ENCODE measurements at regions not wholly inside any gene's neighbourhood (a gene's known extent, or its start where the extent isn't known, plus 50 kb on each side); places are given as distances from the start of the nearest gene placed in this dataset.

- no peak for DNase-seq (ENCODE audit: low read depth)
- no peak for TF ChIP-seq CTCF (conservative IDR thresholded peaks at IDR 0.05; ENCODE audit: low read depth, low read length)
- no peak overlapping the region for H3K4me3 ChIP-seq (ENCODE audit: low read length)
These were observed 1108.2 kb downstream of the PCDH18 start for GRCh38 chr4:136424052-136424451.

- no peak for TF ChIP-seq CTCF (conservative IDR thresholded peaks at IDR 0.05; ENCODE audit: low read depth, low read length)
These were observed 1117.3 kb downstream of the PCDH18 start for GRCh38 chr4:136414981-136415380.

GRCh38 chr4:136412708-136413107 lies 1119.6 kb downstream of the PCDH18 start:
- DNase-seq (ENCODE audit: low read depth) = no peak
- H3K4me3 ChIP-seq (ENCODE audit: low read length) = no peak overlapping the region
- TF ChIP-seq CTCF (conservative IDR thresholded peaks at IDR 0.05; ENCODE audit: low read depth, low read length) = no peak

More at GRCh38 chr4:136414981-136415380, 1117.3 kb downstream of the PCDH18 start:
- no peak overlapping the region for H3K4me3 ChIP-seq (ENCODE audit: low read length)
- DNase-seq (ENCODE audit: low read depth) = no peak

GRCh38 chr4:136400829-136401228 lies 1131.5 kb downstream of the PCDH18 start:
- no peak for TF ChIP-seq CTCF (conservative IDR thresholded peaks at IDR 0.05; ENCODE audit: low read depth, low read length)
- DNase-seq (ENCODE audit: low read depth) = no peak
- no peak overlapping the region for H3K4me3 ChIP-seq (ENCODE audit: low read length)

- no peak for TF ChIP-seq CTCF (conservative IDR thresholded peaks at IDR 0.05; ENCODE audit: low read depth, low read length)
- DNase-seq (ENCODE audit: low read depth) = no peak
- H3K4me3 ChIP-seq (ENCODE audit: low read length) = no peak overlapping the region
These were observed 1137.0 kb downstream of the PCDH18 start for GRCh38 chr4:136395212-136395722.

GRCh38 chr4:136392576-136392975 lies 1139.7 kb downstream of the PCDH18 start:
- H3K4me3 ChIP-seq (ENCODE audit: low read length) = no peak overlapping the region
- TF ChIP-seq CTCF (conservative IDR thresholded peaks at IDR 0.05; ENCODE audit: low read depth, low read length) = no peak
- no peak for DNase-seq (ENCODE audit: low read depth)

- DNase-seq (ENCODE audit: low read depth) = no peak
- no peak for TF ChIP-seq CTCF (conservative IDR thresholded peaks at IDR 0.05; ENCODE audit: low read depth, low read length)
- H3K4me3 ChIP-seq (ENCODE audit: low read length) = no peak overlapping the region
These were observed 1141.5 kb downstream of the PCDH18 start for GRCh38 chr4:136390824-136391223.
